Astrocyte (in vitro differentiated cells and primary cell): ENCODE measurements at regions not wholly inside any gene's neighbourhood (a gene's known extent, or its start where the extent isn't known, plus 50 kb on each side); places are given as distances from the start of the nearest gene placed in this dataset.
A peak's percentile ranks its signal among the peaks of the same experiment; 100 is the strongest.

Source experiments
- DNase-seq: peaks from one replicate; pipeline ENCODE4 v3.0.0-alpha.2; 2010; ENCODE audit warnings: low read depth
- FAIRE-seq: peaks from 2 replicates; lab custom pipeline; 2011; peaks lifted over from hg19 to GRCh38; lab: Jason Lieb, UNC
- H2AFZ ChIP-seq: 2 replicates; pipeline ENCODE4 v1.6.0; 2012; ENCODE audit warnings: low read depth, low read length, inconsistent platforms
- H3K27ac ChIP-seq: 2 replicates; pipeline ENCODE4 v1.5.1; 2011; ENCODE audit warnings: low read depth, low read length, inconsistent platforms
- H3K27me3 ChIP-seq: 2 replicates; pipeline ENCODE4 v1.6.0; 2011; ENCODE audit warnings: low read length, inconsistent platforms; ENCODE audit not compliant: insufficient read depth
- H3K36me3 ChIP-seq: 2 replicates; pipeline ENCODE4 v1.5.1; 2011; ENCODE audit warnings: low read length, inconsistent platforms; ENCODE audit not compliant: insufficient read depth
- H3K4me1 ChIP-seq: 2 replicates; pipeline ENCODE4 v1.5.1; 2011; ENCODE audit warnings: low read length, inconsistent platforms; ENCODE audit not compliant: insufficient read depth
- H3K4me2 ChIP-seq: 2 replicates; pipeline ENCODE4 v1.6.0; 2012; ENCODE audit warnings: low read length, inconsistent platforms
- H3K4me3 ChIP-seq: 2 replicates; pipeline ENCODE4 v1.5.1; 2011; ENCODE audit warnings: low read depth, mild to moderate bottlenecking, low read length, inconsistent platforms; ENCODE audit not compliant: insufficient read depth
- H3K79me2 ChIP-seq: 2 replicates; pipeline ENCODE4 v1.6.0; 2012; ENCODE audit warnings: mild to moderate bottlenecking, low read length, inconsistent platforms; ENCODE audit not compliant: insufficient read depth
- H3K9ac ChIP-seq: 2 replicates; pipeline ENCODE4 v1.6.0; 2012; ENCODE audit warnings: mild to moderate bottlenecking, low read length, inconsistent platforms
- H3K9me3 ChIP-seq: 2 replicates; pipeline ENCODE4 v1.5.1; 2012; ENCODE audit warnings: low read depth, mild to moderate bottlenecking, low read length, inconsistent platforms; ENCODE audit not compliant: insufficient read depth
- H4K20me1 ChIP-seq: 2 replicates; pipeline ENCODE4 v1.6.0; 2012; ENCODE audit warnings: low read length, inconsistent platforms; ENCODE audit not compliant: insufficient read depth
- H3K27ac Mint-ChIP-seq: one replicate; pipeline ENCODE4 v1.8.0; 2021; ENCODE audit warnings: mild to moderate bottlenecking, mixed read lengths; ENCODE audit not compliant: unreplicated experiment
- H3K27me3 Mint-ChIP-seq: one replicate; pipeline ENCODE4 v1.8.0; 2021; ENCODE audit warnings: low read depth, mixed read lengths; ENCODE audit not compliant: unreplicated experiment
- H3K36me3 Mint-ChIP-seq: one replicate; pipeline ENCODE4 v1.8.0; 2021; ENCODE audit warnings: low read depth, mixed read lengths; ENCODE audit not compliant: unreplicated experiment
- H3K4me1 Mint-ChIP-seq: one replicate; pipeline ENCODE4 v1.8.0; 2021; ENCODE audit warnings: low read depth, mixed read lengths; ENCODE audit not compliant: unreplicated experiment
- H3K4me3 Mint-ChIP-seq: one replicate; pipeline ENCODE4 v1.8.0; 2021; ENCODE audit warnings: mild to moderate bottlenecking, moderate library complexity, mixed read lengths; ENCODE audit not compliant: unreplicated experiment
- H3K9me3 Mint-ChIP-seq: one replicate; pipeline ENCODE4 v1.8.0; 2021; ENCODE audit warnings: mild to moderate bottlenecking, mixed read lengths; ENCODE audit not compliant: unreplicated experiment
- CTCF ChIP-seq: IDR thresholded peaks from 2 replicates; pipeline ENCODE4 v1.5.1; 2011; ENCODE audit warnings: low read depth, mild to moderate bottlenecking, inconsistent platforms, low read length, moderate library complexity; ENCODE audit not compliant: insufficient read depth
- EZH2 ChIP-seq: IDR thresholded peaks from 2 replicates; pipeline ENCODE4 v1.6.1; 2012; ENCODE audit warnings: mild to moderate bottlenecking, low read length, inconsistent platforms; ENCODE audit not compliant: insufficient read depth

GRCh38 chr11:25776238-25776637 is 555.7 kb upstream of the ANO3 start:
- peaks cover 20% of the 10 kb centered on the region for H3K4me1 Mint-ChIP-seq
- H3K4me3 Mint-ChIP-seq = no peak overlapping the region
- H4K20me1 ChIP-seq = no peaks in the 10 kb centered on the region
- no peaks in the 10 kb centered on the region for H3K27me3 Mint-ChIP-seq
- DNase-seq (no peak), FAIRE-seq (no peak)
- no peaks in the 10 kb centered on the region for H3K9me3 Mint-ChIP-seq
- H3K36me3 Mint-ChIP-seq = no peaks in the 10 kb centered on the region
- TF ChIP-seq CTCF = no peak
- no peak for TF ChIP-seq EZH2
- no peaks in the 10 kb centered on the region for H3K36me3 ChIP-seq
- H3K4me1 ChIP-seq = no peaks in the 10 kb centered on the region
- no peak overlapping the region for H3K9ac ChIP-seq
- H3K27me3 ChIP-seq = no peaks in the 10 kb centered on the region
- H3K27ac ChIP-seq = no peak overlapping the region
- no peaks in the 10 kb centered on the region for H3K9me3 ChIP-seq
- H3K79me2 ChIP-seq = no peaks in the 10 kb centered on the region
- peak overlapping the region; percentile 90 for H3K27ac Mint-ChIP-seq
- H2AFZ ChIP-seq = no peak overlapping the region
- no peak overlapping the region for H3K4me3 ChIP-seq
- no peak overlapping the region for H3K4me2 ChIP-seq

GRCh38 chr11:25777343-25777742 is 554.6 kb upstream of the ANO3 start:
- H3K4me3 ChIP-seq = no peak overlapping the region
- H3K27ac ChIP-seq = no peak overlapping the region
- peaks cover 28% of the 10 kb centered on the region for H3K4me1 Mint-ChIP-seq
- FAIRE-seq (no peak), DNase-seq (no peak)
- no peak overlapping the region for H3K4me3 Mint-ChIP-seq
- H3K4me2 ChIP-seq = no peak overlapping the region
- no peaks in the 10 kb centered on the region for H4K20me1 ChIP-seq
- no peaks in the 10 kb centered on the region for H3K36me3 Mint-ChIP-seq
- H3K9ac ChIP-seq = no peak overlapping the region
- H3K27ac Mint-ChIP-seq = no peak overlapping the region
- no peaks in the 10 kb centered on the region for H3K27me3 Mint-ChIP-seq
- no peaks in the 10 kb centered on the region for H3K9me3 ChIP-seq
- no peaks in the 10 kb centered on the region for H3K9me3 Mint-ChIP-seq
- H2AFZ ChIP-seq = no peak overlapping the region
- TF ChIP-seq EZH2 = no peak
- no peak for TF ChIP-seq CTCF
- H3K4me1 ChIP-seq = no peaks in the 10 kb centered on the region
- H3K36me3 ChIP-seq = no peaks in the 10 kb centered on the region
- no peaks in the 10 kb centered on the region for H3K79me2 ChIP-seq
- no peaks in the 10 kb centered on the region for H3K27me3 ChIP-seq

GRCh38 chr11:25779033-25779432 is 552.9 kb upstream of the ANO3 start:
- Histone ChIP-seq H3K27me3 (no peaks in the 10 kb centered on the region), H3K27ac (no peak overlapping the region), H3K79me2 (no peaks in the 10 kb centered on the region), H3K36me3 (no peaks in the 10 kb centered on the region), H3K9me3 (no peaks in the 10 kb centered on the region), H3K4me3 (no peak overlapping the region), H3K4me2 (no peak overlapping the region), H3K4me1 (no peaks in the 10 kb centered on the region), H3K9ac (no peak overlapping the region), H4K20me1 (no peaks in the 10 kb centered on the region), H2AFZ (no peak overlapping the region)
- no peaks in the 10 kb centered on the region for H3K9me3 Mint-ChIP-seq
- DNase-seq (no peak), FAIRE-seq (no peak)
- no peak overlapping the region for H3K4me3 Mint-ChIP-seq
- peaks cover 28% of the 10 kb centered on the region for H3K4me1 Mint-ChIP-seq
- no peaks in the 10 kb centered on the region for H3K36me3 Mint-ChIP-seq
- no peaks in the 10 kb centered on the region for H3K27me3 Mint-ChIP-seq
- TF ChIP-seq CTCF (no peak), EZH2 (no peak)
- no peak overlapping the region for H3K27ac Mint-ChIP-seq
